Mesendoderm (in vitro differentiated cells): ENCODE measurements at regions not wholly inside any gene's neighbourhood (a gene's known extent, or its start where the extent isn't known, plus 50 kb on each side); places are given as distances from the start of the nearest gene placed in this dataset.

Experiments used
- DNase-seq: peaks from one replicate; pipeline ENCODE4 v3.0.0; 2013
- H2AK5ac ChIP-seq: 2 replicates; pipeline ENCODE4 v1.6.1; 2013; ENCODE audit warnings: low read length, inconsistent platforms
- H2BK120ac ChIP-seq: 2 replicates; pipeline ENCODE4 v1.6.1; 2013; ENCODE audit warnings: low read depth, mild to moderate bottlenecking, low read length, moderate library complexity, mixed read lengths
- H2BK15ac ChIP-seq: replicated peaks from 2 replicates; pipeline ENCODE4 v1.6.1; 2013; ENCODE audit warnings: low read depth, mild to moderate bottlenecking, moderate library complexity
- H2BK5ac ChIP-seq: 2 replicates; pipeline ENCODE4 v1.6.1; 2013; ENCODE audit warnings: low read length, inconsistent platforms
- H3K18ac ChIP-seq: 2 replicates; pipeline ENCODE4 v1.6.1; 2013; ENCODE audit warnings: mild to moderate bottlenecking, low read length, mixed read lengths
- H3K23ac ChIP-seq: one replicate; pipeline ENCODE4 v1.6.1; 2013; ENCODE audit warnings: low read length
- H3K27ac ChIP-seq: 2 replicates; pipeline ENCODE4 v1.5.1; 2013; ENCODE audit warnings: low read depth, mild to moderate bottlenecking, inconsistent platforms, low read length, moderate library complexity
- H3K27me3 ChIP-seq: 2 replicates; pipeline ENCODE4 v1.6.1; 2013; ENCODE audit warnings: low read length, control low read depth, mild to moderate bottlenecking, inconsistent platforms; ENCODE audit not compliant: insufficient read depth, poor library complexity
- H3K36me3 ChIP-seq: 2 replicates; pipeline ENCODE4 v1.6.1; 2013; ENCODE audit warnings: low read length, inconsistent platforms; ENCODE audit not compliant: control insufficient read depth, insufficient read depth
- H3K4ac ChIP-seq: one replicate; pipeline ENCODE4 v1.6.1; 2013; ENCODE audit warnings: low read depth, mild to moderate bottlenecking, low read length, moderate library complexity
- H3K4me1 ChIP-seq: 2 replicates; pipeline ENCODE4 v1.6.1; 2013; ENCODE audit warnings: low read depth, low read length, inconsistent platforms; ENCODE audit not compliant: control insufficient read depth
- H3K4me2 ChIP-seq: 2 replicates; pipeline ENCODE4 v1.6.1; 2013; ENCODE audit warnings: low read length
- H3K4me3 ChIP-seq: 2 replicates; pipeline ENCODE4 v1.5.1; 2013; ENCODE audit warnings: mild to moderate bottlenecking, low read length
- H3K56ac ChIP-seq: one replicate; pipeline ENCODE4 v1.6.1; 2013; ENCODE audit warnings: low read length
- H3K79me1 ChIP-seq: 2 replicates; pipeline ENCODE4 v1.6.1; 2013; ENCODE audit warnings: low read length, inconsistent platforms
- H3K79me2 ChIP-seq: 2 replicates; pipeline ENCODE4 v1.6.1; 2013; ENCODE audit warnings: mild to moderate bottlenecking, low read length; ENCODE audit not compliant: control insufficient read depth, insufficient read depth
- H3K9ac ChIP-seq: 2 replicates; pipeline ENCODE4 v1.6.1; 2013; ENCODE audit warnings: low read length, inconsistent platforms
- H4K5ac ChIP-seq: one replicate; pipeline ENCODE4 v1.6.1; 2013; ENCODE audit warnings: low read length
- H4K8ac ChIP-seq: one replicate; pipeline ENCODE4 v1.6.1; 2013; ENCODE audit warnings: low read depth, mild to moderate bottlenecking, control low read depth, low read length, moderate library complexity
- WGBS: extraction: QIAGEN DNeasy Blood & Tissue Kit; methylation state at CpG from one replicate; pipeline ENCODE4 v1.1.7; 2013; ENCODE audit warnings: low lambda C conversion rate, missing lambda C conversion rate; ENCODE audit not compliant: insufficient coverage; ENCODE audit errors: extremely low coverage; 5-methylcytosine and 5-hydroxymethylcytosine counted together

DNA sequence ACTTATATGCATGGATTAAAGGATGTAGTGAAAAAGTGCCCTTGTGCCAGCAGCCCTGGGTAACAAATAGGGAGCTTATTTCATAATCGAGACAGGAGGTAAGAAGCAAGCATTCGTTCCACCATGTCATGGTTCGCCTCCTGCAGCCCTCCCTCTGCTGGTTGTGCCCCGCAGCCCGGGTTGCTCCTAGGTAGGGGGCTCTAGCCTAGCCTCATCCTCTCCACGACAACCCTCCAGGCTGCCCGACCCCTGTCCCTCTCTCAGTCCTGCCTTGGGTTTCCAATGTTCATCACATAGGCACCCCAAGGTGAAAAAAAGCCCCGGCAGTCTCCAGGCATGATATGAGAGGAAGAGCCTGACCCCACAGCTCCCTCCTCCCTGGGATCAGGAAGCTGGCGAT is 75.5 kb upstream of the SYNDIG1 start:
- no peak overlapping the region for H2BK5ac ChIP-seq
- no peak overlapping the region for H3K23ac ChIP-seq
- no peak overlapping the region for H3K56ac ChIP-seq
- H3K27ac ChIP-seq, result no peak overlapping the region
- no peak overlapping the region for H3K4ac ChIP-seq
- WGBS, result no CpG with 5 or more reads among the region's 9 CpGs
- no peaks in the 10 kb centered on the region for H3K36me3 ChIP-seq
- no peak overlapping the region for H3K4me2 ChIP-seq
- H3K79me2 ChIP-seq, result no peaks in the 10 kb centered on the region
- H4K8ac ChIP-seq, result no peak overlapping the region
- no peak overlapping the region for H3K18ac ChIP-seq
- no peak overlapping the region for H2AK5ac ChIP-seq
- no peak overlapping the region for H2BK15ac ChIP-seq
- no peak overlapping the region for H4K5ac ChIP-seq
- no peak overlapping the region for H3K4me3 ChIP-seq
- no peak overlapping the region for H3K9ac ChIP-seq
- H3K4me1 ChIP-seq, result no peaks in the 10 kb centered on the region
- H2BK120ac ChIP-seq, result no peak overlapping the region
- no peaks in the 10 kb centered on the region for H3K27me3 ChIP-seq
- no peak for DNase-seq
- H3K79me1 ChIP-seq, result no peaks in the 10 kb centered on the region

- no peak overlapping the region for H4K5ac ChIP-seq
- H2BK5ac ChIP-seq, result no peak overlapping the region
- no peak overlapping the region for H3K4me2 ChIP-seq
- no peak overlapping the region for H2BK120ac ChIP-seq
- H3K4ac ChIP-seq, result no peak overlapping the region
- no peak overlapping the region for H3K18ac ChIP-seq
- no peak overlapping the region for H3K27ac ChIP-seq
- no peak overlapping the region for H3K9ac ChIP-seq
- no peaks in the 10 kb centered on the region for H3K27me3 ChIP-seq
- H3K36me3 ChIP-seq, result no peaks in the 10 kb centered on the region
- H3K4me3 ChIP-seq, result no peak overlapping the region
- H3K79me1 ChIP-seq, result no peaks in the 10 kb centered on the region
- H4K8ac ChIP-seq, result no peak overlapping the region
- no peak for DNase-seq
- no peak overlapping the region for H2AK5ac ChIP-seq
- WGBS, result no CpG with 5 or more reads among the region's 4 CpGs
- no peak overlapping the region for H3K56ac ChIP-seq
- H3K79me2 ChIP-seq, result no peaks in the 10 kb centered on the region
- no peak overlapping the region for H3K23ac ChIP-seq
- no peaks in the 10 kb centered on the region for H3K4me1 ChIP-seq
- no peak overlapping the region for H2BK15ac ChIP-seq
These were observed 76.8 kb upstream of the SYNDIG1 start for GRCh38 chr20:24392612-24393011.

GRCh38 chr20:24389686-24390085 is 79.7 kb upstream of the SYNDIG1 start:
- H2BK5ac ChIP-seq, result no peak overlapping the region
- no peak overlapping the region for H4K8ac ChIP-seq
- no peak overlapping the region for H3K56ac ChIP-seq
- H3K79me2 ChIP-seq, result no peaks in the 10 kb centered on the region
- H3K36me3 ChIP-seq, result no peaks in the 10 kb centered on the region
- DNase-seq, result no peak
- H3K4me2 ChIP-seq, result no peak overlapping the region
- H3K18ac ChIP-seq, result no peak overlapping the region
- no peak overlapping the region for H4K5ac ChIP-seq
- H3K4ac ChIP-seq, result no peak overlapping the region
- H3K27me3 ChIP-seq, result no peaks in the 10 kb centered on the region
- H2AK5ac ChIP-seq, result no peak overlapping the region
- no CpG with 5 or more reads among the region's 3 CpGs for WGBS
- no peak overlapping the region for H3K27ac ChIP-seq
- H3K9ac ChIP-seq, result no peak overlapping the region
- no peak overlapping the region for H3K4me3 ChIP-seq
- H2BK120ac ChIP-seq, result no peak overlapping the region
- no peak overlapping the region for H2BK15ac ChIP-seq
- H3K4me1 ChIP-seq, result no peaks in the 10 kb centered on the region
- H3K23ac ChIP-seq, result no peak overlapping the region
- H3K79me1 ChIP-seq, result no peaks in the 10 kb centered on the region

GRCh38 chr20:24388828-24389380 is 80.5 kb upstream of the SYNDIG1 start:
- H4K8ac ChIP-seq, result no peak overlapping the region
- H3K36me3 ChIP-seq, result no peaks in the 10 kb centered on the region
- H4K5ac ChIP-seq, result no peak overlapping the region
- H3K4ac ChIP-seq, result no peak overlapping the region
- no peaks in the 10 kb centered on the region for H3K79me2 ChIP-seq
- no peak overlapping the region for H3K27ac ChIP-seq
- no peak overlapping the region for H2BK120ac ChIP-seq
- no peaks in the 10 kb centered on the region for H3K4me1 ChIP-seq
- no peak for DNase-seq
- no peak overlapping the region for H2AK5ac ChIP-seq
- H3K23ac ChIP-seq, result no peak overlapping the region
- no peaks in the 10 kb centered on the region for H3K27me3 ChIP-seq
- no peak overlapping the region for H2BK15ac ChIP-seq
- no peak overlapping the region for H3K56ac ChIP-seq
- no peak overlapping the region for H3K4me3 ChIP-seq
- H3K18ac ChIP-seq, result no peak overlapping the region
- H3K4me2 ChIP-seq, result no peak overlapping the region
- H2BK5ac ChIP-seq, result no peak overlapping the region
- no peaks in the 10 kb centered on the region for H3K79me1 ChIP-seq
- WGBS, result no CpG with 5 or more reads among the region's 8 CpGs
- H3K9ac ChIP-seq, result no peak overlapping the region

DNA sequence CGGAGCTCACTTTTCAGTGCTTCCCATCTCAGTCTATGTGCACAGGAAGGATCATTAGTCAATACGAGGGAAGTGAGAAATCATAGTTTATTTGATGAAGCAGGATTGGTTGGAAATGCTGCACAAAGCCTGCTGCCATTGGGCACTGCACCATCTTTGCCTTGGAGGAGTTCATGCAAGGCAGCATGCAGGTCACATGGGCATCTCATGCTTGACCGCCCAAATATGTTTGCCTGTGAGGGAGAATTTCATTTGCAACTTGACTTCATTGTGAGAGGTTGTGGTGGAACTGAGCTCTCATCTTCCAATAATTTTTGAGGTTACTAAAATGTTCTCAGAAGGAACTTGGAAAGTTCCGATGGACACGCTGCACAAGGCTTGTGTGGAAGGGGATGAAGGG is 83.9 kb upstream of the SYNDIG1 start:
- no peak overlapping the region for H2AK5ac ChIP-seq
- no peaks in the 10 kb centered on the region for H3K4me1 ChIP-seq
- no peak overlapping the region for H3K18ac ChIP-seq
- no peak overlapping the region for H3K56ac ChIP-seq
- no peak overlapping the region for H3K23ac ChIP-seq
- no peak for DNase-seq
- no peak overlapping the region for H3K27ac ChIP-seq
- H3K9ac ChIP-seq, result no peak overlapping the region
- H3K4ac ChIP-seq, result no peak overlapping the region
- no peak overlapping the region for H2BK5ac ChIP-seq
- no peaks in the 10 kb centered on the region for H3K79me2 ChIP-seq
- no peak overlapping the region for H2BK120ac ChIP-seq
- no peak overlapping the region for H3K4me2 ChIP-seq
- no peak overlapping the region for H2BK15ac ChIP-seq
- no peak overlapping the region for H4K5ac ChIP-seq
- no peaks in the 10 kb centered on the region for H3K27me3 ChIP-seq
- H4K8ac ChIP-seq, result no peak overlapping the region
- no peaks in the 10 kb centered on the region for H3K36me3 ChIP-seq
- H3K4me3 ChIP-seq, result no peak overlapping the region
- WGBS, result no CpG with 5 or more reads among the region's 5 CpGs
- no peaks in the 10 kb centered on the region for H3K79me1 ChIP-seq

DNA sequence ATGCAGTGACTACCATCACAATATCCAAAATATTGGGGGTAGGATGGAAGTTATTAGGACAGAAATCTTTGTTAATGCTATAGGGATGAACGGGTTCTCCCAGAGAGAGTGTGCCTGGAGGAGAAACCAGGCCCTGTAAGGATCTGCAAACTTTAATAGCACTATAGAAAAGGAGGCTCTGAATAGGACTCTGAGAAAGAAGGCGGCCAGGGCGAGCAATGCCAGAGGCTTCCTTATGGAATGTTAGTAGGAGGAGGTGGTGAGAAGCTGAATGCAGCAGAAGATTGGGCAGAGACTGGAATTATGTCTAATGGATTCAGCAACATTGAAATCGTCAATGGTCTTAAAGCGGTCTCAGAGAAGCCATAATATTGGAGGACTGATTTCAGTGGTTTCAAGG is 84.6 kb upstream of the SYNDIG1 start:
- H2BK15ac ChIP-seq, result no peak overlapping the region
- H3K4me3 ChIP-seq, result no peak overlapping the region
- H3K4me1 ChIP-seq, result no peaks in the 10 kb centered on the region
- no peaks in the 10 kb centered on the region for H3K79me1 ChIP-seq
- no CpG with 5 or more reads among the region's 5 CpGs for WGBS
- no peak overlapping the region for H2BK120ac ChIP-seq
- no peak overlapping the region for H3K27ac ChIP-seq
- no peak overlapping the region for H3K23ac ChIP-seq
- H2AK5ac ChIP-seq, result no peak overlapping the region
- H3K36me3 ChIP-seq, result no peaks in the 10 kb centered on the region
- no peak overlapping the region for H3K18ac ChIP-seq
- H3K9ac ChIP-seq, result no peak overlapping the region
- no peaks in the 10 kb centered on the region for H3K79me2 ChIP-seq
- no peak overlapping the region for H2BK5ac ChIP-seq
- H3K4me2 ChIP-seq, result no peak overlapping the region
- no peak overlapping the region for H4K5ac ChIP-seq
- no peaks in the 10 kb centered on the region for H3K27me3 ChIP-seq
- no peak overlapping the region for H3K56ac ChIP-seq
- H4K8ac ChIP-seq, result no peak overlapping the region
- no peak overlapping the region for H3K4ac ChIP-seq
- no peak for DNase-seq
